RWPE2 (cell line): ENCODE measurements at regions not wholly inside any gene's neighbourhood (a gene's known extent, or its start where the extent isn't known, plus 50 kb on each side); places are given as distances from the start of the nearest gene placed in this dataset.
A peak's percentile ranks its signal among the peaks of the same experiment; 100 is the strongest.

Experiments
- ATAC-seq: fragments of 200-7000 bp; cut with Tn5 transposase; 3 replicates; pipeline ENCODE4 v1.9.1; 2021; ENCODE audit warnings: low read depth
- DNase-seq: peaks from one replicate; pipeline ENCODE4 v3.0.0-alpha.2; 2020; ENCODE audit warnings: low spot score
- H3K27ac ChIP-seq: fragments of 450-650 bp; 2 replicates; pipeline ENCODE4 v1.5.1; 2017; ENCODE audit warnings: mild to moderate bottlenecking; ENCODE audit not compliant: poor library complexity, severe bottlenecking
- H3K27me3 ChIP-seq: fragments of 250-450 bp; sonication (Bioruptor Pico); 2 replicates; pipeline ENCODE4 v1.5.1; 2021; ENCODE audit warnings: mild to moderate bottlenecking, moderate library complexity; ENCODE audit not compliant: insufficient read depth, poor library complexity, severe bottlenecking
- H3K36me3 ChIP-seq: fragments of 250-450 bp; sonication (Bioruptor Pico); 2 replicates; pipeline ENCODE4 v1.5.1; 2020; ENCODE audit warnings: low read depth, mild to moderate bottlenecking, moderate library complexity
- H3K4me1 ChIP-seq: fragments of 250-450 bp; sonication (Bioruptor Pico); 2 replicates; pipeline ENCODE4 v1.5.1; 2021; ENCODE audit warnings: mild to moderate bottlenecking, moderate library complexity; ENCODE audit not compliant: insufficient read depth, poor library complexity, severe bottlenecking
- H3K4me3 ChIP-seq: fragments of 250-450 bp; sonication (Bioruptor Pico); 2 replicates; pipeline ENCODE4 v1.5.1; 2021; ENCODE audit warnings: mild to moderate bottlenecking, moderate library complexity; ENCODE audit not compliant: severe bottlenecking
- H3K9me3 ChIP-seq: fragments of 250-450 bp; sonication (Bioruptor Pico); 2 replicates; pipeline ENCODE4 v1.5.1; 2021; ENCODE audit warnings: mild to moderate bottlenecking, moderate library complexity; ENCODE audit not compliant: severe bottlenecking
- TF ChIP-seq, protein P1 (sequence below): fragments of 450-650 bp; IDR thresholded peaks from one replicate; pipeline ENCODE4 v1.5.1; 2017; ENCODE audit warnings: mild to moderate bottlenecking, moderate library complexity; ENCODE audit not compliant: poor library complexity, severe bottlenecking

DNA sequence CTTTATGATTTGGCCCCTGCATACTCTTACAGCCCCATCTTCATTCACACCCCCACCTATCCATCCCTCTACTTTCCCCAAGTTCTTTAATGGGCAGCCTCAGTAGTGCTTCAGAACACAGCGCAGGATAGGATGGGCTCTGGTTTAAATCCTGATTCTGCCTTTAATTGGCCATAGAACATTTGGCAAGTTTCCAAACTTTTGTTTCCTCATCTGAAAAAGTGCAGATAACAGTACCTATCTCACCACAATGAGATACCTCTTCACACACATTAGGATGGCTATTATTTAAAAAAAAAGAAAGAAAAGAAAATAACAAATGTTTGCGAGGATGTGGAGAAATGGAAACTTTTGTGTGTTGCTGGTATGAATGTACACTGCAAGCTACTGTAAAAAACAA, 142.5 kb upstream of the VANGL1 start:
- no peak for ATAC-seq
- DNase-seq = no peak

DNA sequence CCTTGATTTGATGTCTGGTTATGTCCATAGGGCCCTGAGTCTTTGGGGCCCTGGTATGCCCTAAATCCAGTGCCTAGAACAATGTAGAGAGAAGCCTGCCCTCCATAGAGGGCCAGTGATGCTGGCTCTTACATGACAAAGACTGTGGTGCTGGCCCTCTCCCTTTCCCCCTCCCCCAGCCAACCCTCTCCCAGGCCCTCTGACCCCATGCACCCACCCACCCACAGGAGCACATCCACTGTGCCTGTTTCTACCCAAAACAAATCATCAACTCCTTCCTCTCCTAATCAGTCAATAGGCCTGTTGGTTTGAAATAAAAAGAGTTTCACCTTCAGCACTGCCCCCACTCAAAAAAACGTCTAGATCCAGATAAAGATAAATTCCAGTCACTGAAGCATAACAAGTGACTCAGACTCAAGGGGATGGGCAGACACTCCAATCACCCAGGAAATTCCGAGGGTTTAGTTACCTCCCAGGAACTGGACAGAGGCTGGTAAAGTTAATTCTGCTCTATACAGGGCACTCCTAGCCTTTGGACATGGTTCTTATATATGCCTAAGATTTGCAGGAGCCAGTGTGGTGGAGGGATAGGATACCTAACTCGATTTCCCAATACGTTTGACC, 144.8 kb upstream of the VANGL1 start:
- Histone ChIP-seq H3K4me3 (no peak overlapping the region), H3K9me3 (no peaks in the 10 kb centered on the region), H3K36me3 (no peaks in the 10 kb centered on the region), H3K4me1 (peaks cover 32% of the 10 kb centered on the region), H3K27ac (peak overlapping the region; percentile 91), H3K27me3 (no peaks in the 10 kb centered on the region)
- peak; percentile 94 for ATAC-seq
- TF ChIP-seq, protein P1, sequence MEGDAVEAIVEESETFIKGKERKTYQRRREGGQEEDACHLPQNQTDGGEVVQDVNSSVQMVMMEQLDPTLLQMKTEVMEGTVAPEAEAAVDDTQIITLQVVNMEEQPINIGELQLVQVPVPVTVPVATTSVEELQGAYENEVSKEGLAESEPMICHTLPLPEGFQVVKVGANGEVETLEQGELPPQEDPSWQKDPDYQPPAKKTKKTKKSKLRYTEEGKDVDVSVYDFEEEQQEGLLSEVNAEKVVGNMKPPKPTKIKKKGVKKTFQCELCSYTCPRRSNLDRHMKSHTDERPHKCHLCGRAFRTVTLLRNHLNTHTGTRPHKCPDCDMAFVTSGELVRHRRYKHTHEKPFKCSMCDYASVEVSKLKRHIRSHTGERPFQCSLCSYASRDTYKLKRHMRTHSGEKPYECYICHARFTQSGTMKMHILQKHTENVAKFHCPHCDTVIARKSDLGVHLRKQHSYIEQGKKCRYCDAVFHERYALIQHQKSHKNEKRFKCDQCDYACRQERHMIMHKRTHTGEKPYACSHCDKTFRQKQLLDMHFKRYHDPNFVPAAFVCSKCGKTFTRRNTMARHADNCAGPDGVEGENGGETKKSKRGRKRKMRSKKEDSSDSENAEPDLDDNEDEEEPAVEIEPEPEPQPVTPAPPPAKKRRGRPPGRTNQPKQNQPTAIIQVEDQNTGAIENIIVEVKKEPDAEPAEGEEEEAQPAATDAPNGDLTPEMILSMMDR = no peak
- no peak for DNase-seq

More for the DNA sequence above, 142.5 kb upstream of the VANGL1 start:
- no peak overlapping the region for H3K27ac ChIP-seq
- TF ChIP-seq, protein P1 = no peak
- no peak overlapping the region for H3K4me3 ChIP-seq
- H3K36me3 ChIP-seq = no peaks in the 10 kb centered on the region
- no peaks in the 10 kb centered on the region for H3K9me3 ChIP-seq
- no peaks in the 10 kb centered on the region for H3K27me3 ChIP-seq
- H3K4me1 ChIP-seq = peaks cover 28% of the 10 kb centered on the region

DNA sequence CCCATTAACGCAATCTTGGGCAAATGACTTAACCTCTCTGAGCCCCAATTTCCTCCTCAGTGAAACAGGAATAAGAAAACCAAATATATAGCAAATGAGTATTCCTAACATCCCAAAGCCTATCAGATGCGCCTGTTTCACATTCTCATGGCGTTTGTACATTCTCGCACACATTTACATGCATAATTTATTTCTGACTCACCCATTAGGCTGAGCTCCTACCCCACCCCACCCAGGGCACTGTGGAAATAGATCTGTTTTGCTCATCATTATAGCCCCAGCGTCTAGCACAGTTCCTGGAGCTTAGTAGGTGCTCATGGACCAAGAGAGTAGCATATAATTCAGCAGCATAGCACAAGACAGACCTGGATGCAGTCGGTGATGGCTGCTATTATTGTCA, 146.1 kb upstream of the VANGL1 start:
- H3K4me1 ChIP-seq = peaks cover 32% of the 10 kb centered on the region
- H3K36me3 ChIP-seq = no peaks in the 10 kb centered on the region
- H3K9me3 ChIP-seq = no peaks in the 10 kb centered on the region
- ATAC-seq (peak; percentile 71), DNase-seq (no peak)
- TF ChIP-seq, protein P1 = no peak
- no peaks in the 10 kb centered on the region for H3K27me3 ChIP-seq
- H3K4me3 ChIP-seq = no peak overlapping the region
- H3K27ac ChIP-seq = peak overlapping the region; percentile 91

DNA sequence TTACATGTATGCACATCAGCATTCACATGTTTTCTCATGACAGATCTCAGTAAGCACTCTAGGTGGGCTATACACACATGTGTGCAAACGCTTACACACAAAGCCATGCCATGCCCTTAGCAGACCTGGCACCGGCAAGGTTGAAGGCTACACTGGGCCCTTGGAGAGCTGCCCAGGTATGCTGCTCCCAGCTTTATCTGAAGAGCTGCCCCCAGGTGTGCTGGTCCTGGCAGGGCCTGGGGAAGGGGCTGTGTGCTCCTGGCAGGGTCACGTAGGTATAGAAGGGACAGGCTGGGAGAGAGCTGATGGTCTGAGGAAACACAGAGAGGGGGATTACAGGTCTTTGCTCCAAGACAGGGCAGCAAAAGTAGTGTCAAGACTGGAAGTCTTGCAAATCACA, 146.7 kb upstream of the VANGL1 start:
- Histone ChIP-seq H3K4me1 (peaks cover 32% of the 10 kb centered on the region), H3K36me3 (no peaks in the 10 kb centered on the region), H3K27me3 (no peaks in the 10 kb centered on the region), H3K27ac (peak overlapping the region; percentile 91), H3K4me3 (no peak overlapping the region), H3K9me3 (no peaks in the 10 kb centered on the region)
- DNase-seq (no peak), ATAC-seq (no peak)
- TF ChIP-seq, protein P1 = no peak

DNA sequence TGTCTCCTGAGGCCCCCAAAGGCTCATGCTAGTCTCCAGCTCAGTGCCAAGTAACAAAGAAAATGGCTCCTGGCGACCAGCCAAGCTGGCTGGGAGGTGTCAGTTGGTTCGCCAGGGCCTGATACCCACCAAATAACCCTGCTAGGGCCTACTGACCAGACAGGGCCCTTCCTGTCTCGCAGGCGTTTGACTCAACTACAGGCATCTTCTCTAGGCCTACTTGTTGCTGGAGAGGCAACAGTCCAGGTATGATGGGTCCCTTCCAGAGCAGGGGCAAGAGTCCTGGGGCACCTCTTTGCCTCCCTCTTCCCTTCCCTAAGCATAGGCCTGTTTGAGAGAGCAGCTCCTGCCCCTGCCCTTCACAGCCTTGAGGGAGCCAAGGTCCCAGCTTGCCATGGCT, 147.9 kb upstream of the VANGL1 start:
- no peaks in the 10 kb centered on the region for H3K9me3 ChIP-seq
- peak overlapping the region; percentile 91 for H3K27ac ChIP-seq
- H3K4me1 ChIP-seq = peaks cover 32% of the 10 kb centered on the region
- no peak overlapping the region for H3K4me3 ChIP-seq
- DNase-seq = no peak
- TF ChIP-seq, protein P1 = no peak
- H3K27me3 ChIP-seq = no peaks in the 10 kb centered on the region
- H3K36me3 ChIP-seq = no peaks in the 10 kb centered on the region
- no peak for ATAC-seq
